ENCODE measurements at regions not wholly inside any gene's neighbourhood (a gene's known extent, or its start where the extent isn't known, plus 50 kb on each side); places are given as distances from the start of the nearest gene placed in this dataset.

GRCh38 chr12:65754290-65754689, 70.0 kb upstream of the HMGA2 start:
- peaks cover 8% of the 10 kb centered on the region for H3K4me1 ChIP-seq (ENCODE audit: control insufficient read depth, insufficient read depth, low read length, poor library complexity, severe bottlenecking)
- H3K4me3 ChIP-seq (ENCODE audit: extremely low read depth, insufficient read depth, low read length, poor library complexity, severe bottlenecking) = no peak overlapping the region
- no peaks in the 10 kb centered on the region for H3K36me3 ChIP-seq (ENCODE audit: control insufficient read depth, insufficient read depth, low read length)
- no peaks in the 10 kb centered on the region for H3K9me3 ChIP-seq (ENCODE audit: control insufficient read depth, low read length)
- no peak overlapping the region for H3K27ac ChIP-seq (ENCODE audit: low read depth, low read length, severe bottlenecking)
- 79% methylated on average over 2 of the region's 2 CpGs; no CpG with 5 or more reads in 1 of the 2 experiments for WGBS, 2 experiments (ENCODE audit: insufficient coverage in 2 of 2)

GRCh38 chr12:65754744-65755595, 69.3 kb upstream of the HMGA2 start:
- 65 to 80% methylated on average over 1 to 3 of the region's 8 CpGs for WGBS, 2 experiments (ENCODE audit: insufficient coverage in 2 of 2)

GRCh38 chr12:65755596-65755978, 68.7 kb upstream of the HMGA2 start:
- Histone ChIP-seq H3K9me3 (ENCODE audit: control insufficient read depth, low read length) (no peaks in the 10 kb centered on the region), H3K4me1 (ENCODE audit: control insufficient read depth, insufficient read depth, low read length, poor library complexity, severe bottlenecking) (peaks cover 8% of the 10 kb centered on the region), H3K27ac (ENCODE audit: low read depth, low read length, severe bottlenecking) (no peak overlapping the region), H3K4me3 (ENCODE audit: extremely low read depth, insufficient read depth, low read length, poor library complexity, severe bottlenecking) (no peak overlapping the region), H3K36me3 (ENCODE audit: control insufficient read depth, insufficient read depth, low read length) (no peaks in the 10 kb centered on the region)
- 69 to 71% methylated on average over 1 to 3 of the region's 4 CpGs for WGBS, 2 experiments (ENCODE audit: insufficient coverage in 2 of 2)

More at GRCh38 chr12:65754744-65755595, 69.3 kb upstream of the HMGA2 start:
- Histone ChIP-seq H3K4me3 (ENCODE audit: extremely low read depth, insufficient read depth, low read length, poor library complexity, severe bottlenecking) (no peak overlapping the region), H3K36me3 (ENCODE audit: control insufficient read depth, insufficient read depth, low read length) (no peaks in the 10 kb centered on the region), H3K9me3 (ENCODE audit: control insufficient read depth, low read length) (no peaks in the 10 kb centered on the region), H3K4me1 (ENCODE audit: control insufficient read depth, insufficient read depth, low read length, poor library complexity, severe bottlenecking) (peaks cover 8% of the 10 kb centered on the region), H3K27ac (ENCODE audit: low read depth, low read length, severe bottlenecking) (no peak overlapping the region)

- H3K4me3 ChIP-seq (ENCODE audit: extremely low read depth, insufficient read depth, low read length, poor library complexity, severe bottlenecking) = no peak overlapping the region
- WGBS, 2 experiments (ENCODE audit: insufficient coverage in 2 of 2) = 85 to 90% methylated on average over 3 to 4 of the region's 5 CpGs
Observed at GRCh38 chr12:65756267-65756666, 68.0 kb upstream of the HMGA2 start.

GRCh38 chr12:65756956-65757511, 67.2 kb upstream of the HMGA2 start:
- Histone ChIP-seq H3K9me3 (ENCODE audit: control insufficient read depth, low read length) (no peaks in the 10 kb centered on the region), H3K27ac (ENCODE audit: low read depth, low read length, severe bottlenecking) (no peak overlapping the region), H3K4me3 (ENCODE audit: extremely low read depth, insufficient read depth, low read length, poor library complexity, severe bottlenecking) (no peak overlapping the region), H3K36me3 (ENCODE audit: control insufficient read depth, insufficient read depth, low read length) (no peaks in the 10 kb centered on the region), H3K4me1 (ENCODE audit: control insufficient read depth, insufficient read depth, low read length, poor library complexity, severe bottlenecking) (peaks cover 8% of the 10 kb centered on the region)
- WGBS, 2 experiments (ENCODE audit: insufficient coverage in 2 of 2) = 55 to 61% methylated on average over 2 of the region's 2 CpGs

More at GRCh38 chr12:65756267-65756666, 68.0 kb upstream of the HMGA2 start:
- no peaks in the 10 kb centered on the region for H3K36me3 ChIP-seq (ENCODE audit: control insufficient read depth, insufficient read depth, low read length)
- H3K9me3 ChIP-seq (ENCODE audit: control insufficient read depth, low read length) = no peaks in the 10 kb centered on the region
- no peak overlapping the region for H3K27ac ChIP-seq (ENCODE audit: low read depth, low read length, severe bottlenecking)
- H3K4me1 ChIP-seq (ENCODE audit: control insufficient read depth, insufficient read depth, low read length, poor library complexity, severe bottlenecking) = peaks cover 8% of the 10 kb centered on the region

- Histone ChIP-seq H3K4me1 (ENCODE audit: control insufficient read depth, insufficient read depth, low read length, poor library complexity, severe bottlenecking) (peaks cover 14% of the 10 kb centered on the region), H3K36me3 (ENCODE audit: control insufficient read depth, insufficient read depth, low read length) (no peaks in the 10 kb centered on the region), H3K27ac (ENCODE audit: low read depth, low read length, severe bottlenecking) (no peak overlapping the region), H3K4me3 (ENCODE audit: extremely low read depth, insufficient read depth, low read length, poor library complexity, severe bottlenecking) (no peak overlapping the region), H3K9me3 (ENCODE audit: control insufficient read depth, low read length) (no peaks in the 10 kb centered on the region)
- 89 to 93% methylated on average over 2 of the region's 2 CpGs for WGBS, 2 experiments (ENCODE audit: insufficient coverage in 2 of 2)
Observed at GRCh38 chr12:65758401-65758800, 65.9 kb upstream of the HMGA2 start.

GRCh38 chr12:65759735-65760134, 64.5 kb upstream of the HMGA2 start:
- Histone ChIP-seq H3K9me3 (ENCODE audit: control insufficient read depth, low read length) (no peaks in the 10 kb centered on the region), H3K27ac (ENCODE audit: low read depth, low read length, severe bottlenecking) (no peak overlapping the region), H3K4me3 (ENCODE audit: extremely low read depth, insufficient read depth, low read length, poor library complexity, severe bottlenecking) (no peak overlapping the region), H3K4me1 (ENCODE audit: control insufficient read depth, insufficient read depth, low read length, poor library complexity, severe bottlenecking) (peaks cover 13% of the 10 kb centered on the region), H3K36me3 (ENCODE audit: control insufficient read depth, insufficient read depth, low read length) (no peaks in the 10 kb centered on the region)
- WGBS, 2 experiments (ENCODE audit: insufficient coverage in 2 of 2) = 94 to 95% methylated on average over 5 to 6 of the region's 8 CpGs

- H3K36me3 ChIP-seq (ENCODE audit: control insufficient read depth, insufficient read depth, low read length) = no peaks in the 10 kb centered on the region
- peaks cover 6% of the 10 kb centered on the region for H3K4me1 ChIP-seq (ENCODE audit: control insufficient read depth, insufficient read depth, low read length, poor library complexity, severe bottlenecking)
- WGBS, 2 experiments (ENCODE audit: insufficient coverage in 2 of 2) = 45 to 50% methylated on average over 1 of the region's 2 CpGs
Observed at GRCh38 chr12:65761301-65761700, 63.0 kb upstream of the HMGA2 start.

GRCh38 chr12:65764325-65764724, 60.0 kb upstream of the HMGA2 start:
- H3K36me3 ChIP-seq (ENCODE audit: control insufficient read depth, insufficient read depth, low read length) = no peaks in the 10 kb centered on the region
- H3K4me3 ChIP-seq (ENCODE audit: extremely low read depth, insufficient read depth, low read length, poor library complexity, severe bottlenecking) = no peak overlapping the region
- peaks cover 6% of the 10 kb centered on the region for H3K4me1 ChIP-seq (ENCODE audit: control insufficient read depth, insufficient read depth, low read length, poor library complexity, severe bottlenecking)
- no peaks in the 10 kb centered on the region for H3K9me3 ChIP-seq (ENCODE audit: control insufficient read depth, low read length)
- H3K27ac ChIP-seq (ENCODE audit: low read depth, low read length, severe bottlenecking) = no peak overlapping the region
- WGBS, 2 experiments (ENCODE audit: insufficient coverage in 2 of 2) = 100% methylated on average over 2 of the region's 2 CpGs; no CpG with 5 or more reads in 1 of the 2 experiments

More at GRCh38 chr12:65761301-65761700, 63.0 kb upstream of the HMGA2 start:
- Histone ChIP-seq H3K4me3 (ENCODE audit: extremely low read depth, insufficient read depth, low read length, poor library complexity, severe bottlenecking) (no peak overlapping the region), H3K27ac (ENCODE audit: low read depth, low read length, severe bottlenecking) (no peak overlapping the region), H3K9me3 (ENCODE audit: control insufficient read depth, low read length) (no peaks in the 10 kb centered on the region)

- Histone ChIP-seq H3K4me1 (ENCODE audit: control insufficient read depth, insufficient read depth, low read length, poor library complexity, severe bottlenecking) (peaks cover 6% of the 10 kb centered on the region), H3K9me3 (ENCODE audit: control insufficient read depth, low read length) (no peaks in the 10 kb centered on the region), H3K4me3 (ENCODE audit: extremely low read depth, insufficient read depth, low read length, poor library complexity, severe bottlenecking) (no peak overlapping the region), H3K36me3 (ENCODE audit: control insufficient read depth, insufficient read depth, low read length) (no peaks in the 10 kb centered on the region), H3K27ac (ENCODE audit: low read depth, low read length, severe bottlenecking) (no peak overlapping the region)
- 100% methylated on average over 1 of the region's 2 CpGs; no CpG with 5 or more reads in 1 of the 2 experiments for WGBS, 2 experiments (ENCODE audit: insufficient coverage in 2 of 2)
Observed at GRCh38 chr12:65765436-65765813, 58.9 kb upstream of the HMGA2 start.

GRCh38 chr12:65769880-65770279, 54.4 kb upstream of the HMGA2 start:
- Histone ChIP-seq H3K4me1 (ENCODE audit: control insufficient read depth, insufficient read depth, low read length, poor library complexity, severe bottlenecking) (no peaks in the 10 kb centered on the region), H3K36me3 (ENCODE audit: control insufficient read depth, insufficient read depth, low read length) (no peaks in the 10 kb centered on the region), H3K4me3 (ENCODE audit: extremely low read depth, insufficient read depth, low read length, poor library complexity, severe bottlenecking) (no peak overlapping the region), H3K9me3 (ENCODE audit: control insufficient read depth, low read length) (no peaks in the 10 kb centered on the region), H3K27ac (ENCODE audit: low read depth, low read length, severe bottlenecking) (no peak overlapping the region)
- WGBS, 2 experiments (ENCODE audit: insufficient coverage in 2 of 2) = 90 to 94% methylated on average over 2 to 4 of the region's 6 CpGs
